HFFc6 (cell line): ENCODE measurements at regions not wholly inside any gene's neighbourhood (a gene's known extent, or its start where the extent isn't known, plus 50 kb on each side); places are given as distances from the start of the nearest gene placed in this dataset.

Experiments
- DNase-seq: peaks from one replicate; pipeline ENCODE4 v3.0.0-alpha.2; 2018
- H3K27ac Mint-ChIP-seq: 2 replicates; pipeline ENCODE4 v1.8.0; 2020; ENCODE audit warnings: mild to moderate bottlenecking, mixed read lengths
- H3K27me3 Mint-ChIP-seq: 2 replicates; pipeline ENCODE4 v1.8.0; 2021; ENCODE audit warnings: mild to moderate bottlenecking, moderate library complexity, mixed read lengths; ENCODE audit not compliant: insufficient read depth
- H3K36me3 Mint-ChIP-seq: 2 replicates; pipeline ENCODE4 v1.8.0; 2021; ENCODE audit warnings: low read depth, mixed read lengths
- H3K4me1 Mint-ChIP-seq: 2 replicates; pipeline ENCODE4 v1.8.0; 2020; ENCODE audit warnings: low read depth, mixed read lengths
- H3K4me3 Mint-ChIP-seq: 2 replicates; pipeline ENCODE4 v1.8.0; 2020; ENCODE audit warnings: mild to moderate bottlenecking, moderate library complexity, mixed read lengths
- H3K9me3 Mint-ChIP-seq: 2 replicates; pipeline ENCODE4 v1.8.0; 2020; ENCODE audit warnings: mild to moderate bottlenecking, mixed read lengths
- TF ChIP-seq, protein P1 (sequence below): fragments of 200-600 bp; sonication (generic); IDR thresholded peaks from 2 replicates; pipeline ENCODE4 v1.5.0; 2021; ENCODE audit warnings: antibody characterized with exemption, mild to moderate bottlenecking

DNA sequence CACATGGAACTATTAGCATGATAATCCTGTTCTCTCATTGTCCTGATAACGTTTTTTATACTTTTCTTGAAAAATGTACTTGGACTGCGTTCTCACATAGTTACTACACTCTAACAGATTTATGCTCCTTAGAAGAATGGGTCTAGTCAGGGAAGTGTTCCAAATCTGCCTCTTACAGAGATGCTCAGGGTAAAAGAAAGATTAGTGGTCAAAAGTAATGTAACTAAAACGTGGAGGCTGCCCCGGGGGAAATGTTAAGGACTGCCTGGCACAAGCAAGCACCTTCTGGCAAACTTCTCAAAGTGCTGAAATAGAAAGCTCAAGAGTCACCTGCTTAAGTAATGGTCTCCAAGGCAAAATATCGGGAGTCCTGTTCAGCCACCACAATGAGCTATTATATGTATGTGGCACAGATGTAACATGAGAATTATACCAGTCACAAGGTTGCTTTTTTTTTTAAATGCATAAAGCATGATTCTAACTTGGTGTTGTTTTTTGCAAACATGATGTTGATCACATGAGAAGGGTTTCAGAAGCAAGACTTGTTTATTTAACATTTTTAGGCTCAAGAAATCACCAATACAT lies 244.5 kb upstream of the JARID2 start:
- no peak overlapping the region for H3K27ac Mint-ChIP-seq
- TF ChIP-seq, protein P1, sequence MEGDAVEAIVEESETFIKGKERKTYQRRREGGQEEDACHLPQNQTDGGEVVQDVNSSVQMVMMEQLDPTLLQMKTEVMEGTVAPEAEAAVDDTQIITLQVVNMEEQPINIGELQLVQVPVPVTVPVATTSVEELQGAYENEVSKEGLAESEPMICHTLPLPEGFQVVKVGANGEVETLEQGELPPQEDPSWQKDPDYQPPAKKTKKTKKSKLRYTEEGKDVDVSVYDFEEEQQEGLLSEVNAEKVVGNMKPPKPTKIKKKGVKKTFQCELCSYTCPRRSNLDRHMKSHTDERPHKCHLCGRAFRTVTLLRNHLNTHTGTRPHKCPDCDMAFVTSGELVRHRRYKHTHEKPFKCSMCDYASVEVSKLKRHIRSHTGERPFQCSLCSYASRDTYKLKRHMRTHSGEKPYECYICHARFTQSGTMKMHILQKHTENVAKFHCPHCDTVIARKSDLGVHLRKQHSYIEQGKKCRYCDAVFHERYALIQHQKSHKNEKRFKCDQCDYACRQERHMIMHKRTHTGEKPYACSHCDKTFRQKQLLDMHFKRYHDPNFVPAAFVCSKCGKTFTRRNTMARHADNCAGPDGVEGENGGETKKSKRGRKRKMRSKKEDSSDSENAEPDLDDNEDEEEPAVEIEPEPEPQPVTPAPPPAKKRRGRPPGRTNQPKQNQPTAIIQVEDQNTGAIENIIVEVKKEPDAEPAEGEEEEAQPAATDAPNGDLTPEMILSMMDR = no peak
- H3K4me3 Mint-ChIP-seq = no peak overlapping the region
- H3K4me1 Mint-ChIP-seq = no peaks in the 10 kb centered on the region
- no peaks in the 10 kb centered on the region for H3K9me3 Mint-ChIP-seq
- peaks cover 8% of the 10 kb centered on the region for H3K27me3 Mint-ChIP-seq
- no peaks in the 10 kb centered on the region for H3K36me3 Mint-ChIP-seq
- no peak for DNase-seq

DNA sequence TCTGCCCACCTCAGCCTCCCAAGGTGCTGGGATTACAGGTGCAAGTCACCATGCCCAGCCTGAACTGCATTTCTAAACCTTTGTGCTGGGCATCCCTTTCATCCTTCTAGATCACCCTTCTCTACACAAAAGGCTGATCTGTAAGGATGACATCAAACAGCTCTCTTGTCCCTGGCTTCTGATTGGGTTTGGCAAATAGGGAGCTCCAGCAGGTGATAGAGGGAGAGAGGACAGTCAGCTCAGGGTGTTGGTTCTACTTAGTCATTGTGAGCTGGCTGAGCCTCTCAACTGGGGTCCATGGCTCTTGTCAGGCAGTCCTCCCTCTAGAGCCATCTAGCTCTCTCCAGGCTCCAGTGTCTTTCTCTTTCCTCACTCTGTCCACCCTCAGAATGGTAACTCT lies 237.6 kb upstream of the JARID2 start:
- no peak for DNase-seq
- TF ChIP-seq, protein P1 = no peak
- H3K4me1 Mint-ChIP-seq = no peaks in the 10 kb centered on the region
- no peaks in the 10 kb centered on the region; the same call in 1 of the 2 replicates for H3K36me3 Mint-ChIP-seq
- H3K27me3 Mint-ChIP-seq = peaks cover 12% of the 10 kb centered on the region
- no peak overlapping the region for H3K4me3 Mint-ChIP-seq
- H3K27ac Mint-ChIP-seq = no peak overlapping the region
- no peaks in the 10 kb centered on the region; the same call in 1 of the 2 replicates for H3K9me3 Mint-ChIP-seq

DNA sequence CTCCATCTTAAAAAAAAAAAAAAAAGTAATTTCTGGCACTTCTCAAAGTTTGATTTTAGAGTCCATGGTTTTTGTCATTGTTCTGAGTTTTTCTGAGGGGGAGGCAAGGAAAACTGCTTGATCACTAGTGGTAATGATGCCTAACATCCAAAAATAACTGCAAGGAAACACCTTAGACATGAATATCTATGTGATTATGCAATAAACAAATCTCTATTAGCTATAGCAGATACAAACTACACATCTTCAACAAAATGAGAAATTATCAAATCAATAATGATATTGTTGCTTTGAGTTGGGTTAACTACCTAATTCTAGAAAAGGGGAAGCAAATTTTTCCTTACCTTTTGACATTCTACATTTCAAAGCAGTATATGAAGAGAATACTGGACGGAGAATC lies 230.9 kb upstream of the JARID2 start:
- Mint-ChIP-seq H3K27ac (no peak overlapping the region), H3K9me3 (no peaks in the 10 kb centered on the region; the same call in 1 of the 2 replicates), H3K27me3 (peaks cover 22% of the 10 kb centered on the region), H3K36me3 (no peaks in the 10 kb centered on the region; the same call in 1 of the 2 replicates), H3K4me1 (peaks cover 12% of the 10 kb centered on the region; the same call in 1 of the 2 replicates), H3K4me3 (no peak overlapping the region)
- TF ChIP-seq, protein P1 = no peak
- no peak for DNase-seq

DNA sequence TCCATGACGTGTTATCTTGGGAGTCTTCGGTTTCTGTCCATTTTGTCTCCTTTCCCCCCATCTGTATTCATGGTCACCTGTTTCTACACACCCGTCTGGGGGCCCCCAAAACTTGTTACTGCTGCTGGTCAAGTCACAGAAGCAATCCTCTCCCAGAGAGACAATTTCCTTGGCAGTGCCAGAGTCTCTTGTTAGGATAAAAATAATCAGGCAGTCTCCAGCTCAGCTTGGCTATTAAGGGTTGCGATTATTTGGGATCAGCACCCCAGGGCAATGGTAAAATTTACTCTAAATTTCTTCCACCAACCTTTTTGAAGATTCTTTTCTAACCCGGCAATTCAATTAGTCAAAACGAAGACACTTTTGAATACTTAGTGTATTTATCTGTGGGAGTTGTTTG lies 229.1 kb upstream of the JARID2 start:
- Mint-ChIP-seq H3K36me3 (no peaks in the 10 kb centered on the region), H3K4me1 (peaks cover 12% of the 10 kb centered on the region; the same call in 1 of the 2 replicates), H3K9me3 (no peaks in the 10 kb centered on the region; the same call in 1 of the 2 replicates), H3K27me3 (peaks cover 22% of the 10 kb centered on the region), H3K27ac (no peak overlapping the region), H3K4me3 (peak overlapping the region; percentile 40)
- no peak for DNase-seq
- TF ChIP-seq, protein P1 = no peak

DNA sequence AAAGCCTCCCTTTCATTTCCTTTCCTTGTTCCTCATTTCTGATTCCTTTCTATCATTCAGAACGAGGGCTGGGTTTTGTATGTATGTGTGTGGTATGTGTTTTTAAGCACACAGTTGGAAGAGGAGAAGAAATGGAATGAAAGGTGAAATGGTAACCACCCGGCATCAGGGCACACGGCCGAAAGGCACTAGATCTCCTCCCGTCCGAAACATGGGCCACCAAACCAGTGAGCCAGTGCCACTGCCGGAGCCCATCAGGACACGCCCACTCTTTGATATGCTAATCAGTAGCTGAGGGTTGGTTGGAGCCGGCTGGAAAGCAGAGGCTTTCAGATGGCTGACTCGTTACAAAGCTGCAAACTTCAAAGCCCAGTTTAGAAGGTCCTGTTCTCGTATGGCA lies 228.6 kb upstream of the JARID2 start:
- Mint-ChIP-seq H3K36me3 (no peaks in the 10 kb centered on the region), H3K4me3 (peak overlapping the region; percentile 40), H3K4me1 (peaks cover 12% of the 10 kb centered on the region; the same call in 1 of the 2 replicates), H3K9me3 (no peaks in the 10 kb centered on the region; the same call in 1 of the 2 replicates), H3K27ac (no peak overlapping the region), H3K27me3 (peaks cover 25% of the 10 kb centered on the region)
- DNase-seq = no peak
- TF ChIP-seq, protein P1 = no peak
